HepG2 (cell line): ENCODE measurements at regions not wholly inside any gene's neighbourhood (a gene's known extent, or its start where the extent isn't known, plus 50 kb on each side); places are given as distances from the start of the nearest gene placed in this dataset.

Experiments
- ATAC-seq: fragments of 200-7000 bp; cut with Tn5 transposase; 3 replicates; pipeline ENCODE4 v1.9.1; 2020; ENCODE audit warnings: mild to moderate bottlenecking, moderate library complexity
- BruUV-seq: library from RNA; stranded (reverse); fragments of 400-500 nt; replicated peaks from 2 replicates; lab custom pipeline; 2021; lab: Mats Ljungman, UMichigan
- CTCF ChIA-PET: fragments of 300-600 bp; formaldehyde crosslinking; extraction: SDS; loops from one replicate; lab custom pipeline; 2021; ENCODE audit warnings: low total read pairs, inconsistent platforms, low intra/inter-chr PET ratio; lab: Yijun Ruan, JAX
- POLR2A ChIA-PET: fragments of 350-600 bp; sonication (Branson Sonifier 250); formaldehyde crosslinking; loops from one replicate; lab custom pipeline; 2020; ENCODE audit warnings: antibody characterized with exemption, inconsistent platforms; lab: Yijun Ruan, JAX
- DNase-seq: peaks from one replicate; pipeline ENCODE4 v3.0.0-alpha.2; 2015; ENCODE audit warnings: low spot score
- FAIRE-seq: peaks from 3 replicates; lab custom pipeline; 2011; peaks lifted over from hg19 to GRCh38; lab: Jason Lieb, UNC
- H2AFZ ChIP-seq: one replicate; pipeline ENCODE4 v1.6.1; 2011; ENCODE audit warnings: low read length, inconsistent platforms
- H3K27ac ChIP-seq: fragments of 300-600 bp; 3 replicates; pipeline ENCODE4 v1.8.0; 2011; ENCODE audit warnings: mixed run types, mild to moderate bottlenecking, mixed read lengths, low read length, inconsistent platforms; ENCODE audit not compliant: insufficient read depth; ENCODE audit errors: extremely low read length
- H3K27me3 ChIP-seq, 2 experiments: fragments of 200-600 bp in 1 of 2; 2 replicates in 1 of 2; 3 replicates in 1 of 2; pipeline versions ENCODE4 v1.6.0 to v1.8.0; 2011; ENCODE audit warnings: low read length in 2 of 2, mild to moderate bottlenecking in 2 of 2, moderate library complexity in 2 of 2, inconsistent platforms in 1 of 2; ENCODE audit not compliant: insufficient read depth in 2 of 2, control insufficient read depth in 1 of 2
- H3K36me3 ChIP-seq, 2 experiments: fragments of 200-600 bp in 1 of 2; replicated peaks in 1 of 2; 2 replicates in 1 of 2; 3 replicates in 1 of 2; pipeline versions ENCODE4 v1.5.1 to v1.8.0; 2011; ENCODE audit warnings: low read length in 2 of 2, inconsistent platforms in 1 of 2; ENCODE audit not compliant: insufficient read depth in 2 of 2, control insufficient read depth in 1 of 2
- H3K4me1 ChIP-seq: 2 replicates; pipeline ENCODE4 v1.5.1; 2012; ENCODE audit warnings: low read length, inconsistent platforms; ENCODE audit not compliant: insufficient read depth
- H3K4me2 ChIP-seq: 2 replicates; pipeline ENCODE4 v1.6.0; 2011; ENCODE audit warnings: low read depth, low read length, inconsistent platforms
- H3K4me3 ChIP-seq, 3 experiments: fragments of 200-600 bp in 1 of 3; sonication (generic), shearing (Covaris generic) in 1 of 3; replicated peaks in 1 of 3; 2 replicates each; pipeline ENCODE4 v1.5.1; 2011 to 2016; ENCODE audit warnings: low read length in 3 of 3, inconsistent platforms in 2 of 3, low read depth in 2 of 3, mild to moderate bottlenecking in 2 of 3, control low read depth in 1 of 3, mixed read lengths in 1 of 3; ENCODE audit not compliant: insufficient read depth in 1 of 3
- H3K79me2 ChIP-seq: one replicate; pipeline ENCODE4 v1.6.1; 2011; ENCODE audit warnings: low read length, inconsistent platforms; ENCODE audit not compliant: insufficient read depth
- H3K9ac ChIP-seq: 2 replicates; pipeline ENCODE4 v1.6.0; 2011; ENCODE audit warnings: mild to moderate bottlenecking, low read depth, low read length, inconsistent platforms; ENCODE audit not compliant: insufficient read depth
- H3K9me3 ChIP-seq: 2 replicates; pipeline ENCODE4 v1.5.1; 2012; ENCODE audit warnings: mild to moderate bottlenecking, low read length
- H4K20me1 ChIP-seq: 2 replicates; pipeline ENCODE4 v1.6.0; 2011; ENCODE audit warnings: inconsistent platforms, mild to moderate bottlenecking, low read length, moderate library complexity; ENCODE audit not compliant: insufficient read depth
- MEIS1 ChIP-seq: sonication (generic); formaldehyde crosslinking; IDR thresholded peaks from 2 replicates; pipeline ENCODE4 v1.9.0; 2021; ENCODE audit warnings: mild to moderate bottlenecking, missing genetic modification reagents, moderate library complexity, borderline replicate concordance
- RBAK ChIP-seq: sonication (generic); formaldehyde crosslinking; IDR thresholded peaks from 2 replicates; pipeline ENCODE4 v1.5.1; 2020; ENCODE audit warnings: mild to moderate bottlenecking, missing genetic modification reagents
- SOX6 ChIP-seq, 2 experiments: fragments of 450-650 bp in 1 of 2; sonication (generic) in 1 of 2; formaldehyde crosslinking in 1 of 2; IDR thresholded peaks; 2 replicates each; pipeline versions ENCODE4 v1.4.0 to v1.6.1; 2017 to 2020; ENCODE audit warnings: antibody characterized with exemption in 1 of 2, mild to moderate bottlenecking in 1 of 2, missing genetic modification reagents in 1 of 2
- ZNF17 ChIP-seq: sonication (generic); formaldehyde crosslinking; IDR thresholded peaks from 2 replicates; pipeline ENCODE4 v1.5.0; 2020; ENCODE audit warnings: mild to moderate bottlenecking, missing genetic modification reagents
- ZNF652 ChIP-seq: IDR thresholded peaks from 2 replicates; pipeline ENCODE4 v1.6.1; 2016; ENCODE audit warnings: low read depth, borderline replicate concordance
- WGBS: methylation state at CpG from one replicate; pipeline ENCODE4 v1.1.6; 2017; ENCODE audit warnings: low lambda C conversion rate; 5-methylcytosine and 5-hydroxymethylcytosine counted together
- in situ Hi-C: cut with HindIII; loops from 2 replicates; pipeline ENCODE4 v1.10.0; 2017; ENCODE audit warnings: low pct_unique_long_range_greater_than_20kb; ENCODE audit not compliant: extremely low pct_ligation_motif_present
- intact Hi-C: fragments of 100-400 bp; cut with micrococcal nuclease; formaldehyde crosslinking; loops from one replicate; pipeline ENCODE4 v1.10.0; 2022; ENCODE audit not compliant: unreplicated experiment
- TF ChIP-seq, protein P1 (sequence below): sonication (generic); formaldehyde crosslinking; IDR thresholded peaks from 2 replicates; pipeline ENCODE4 v1.4.0; 2020; ENCODE audit warnings: mild to moderate bottlenecking, missing genetic modification reagents, borderline replicate concordance
- TF ChIP-seq, protein P2 (sequence below): sonication (generic); formaldehyde crosslinking; IDR thresholded peaks from 2 replicates; pipeline ENCODE4 v1.8.1; 2023; ENCODE audit warnings: mild to moderate bottlenecking, missing genetic modification reagents, borderline replicate concordance
- TF ChIP-seq, protein P3 (sequence below): IDR thresholded peaks from 2 replicates; pipeline ENCODE4 v1.6.1; 2016; ENCODE audit warnings: low read depth, missing genetic modification reagents, missing compliant biosample characterization

DNA sequence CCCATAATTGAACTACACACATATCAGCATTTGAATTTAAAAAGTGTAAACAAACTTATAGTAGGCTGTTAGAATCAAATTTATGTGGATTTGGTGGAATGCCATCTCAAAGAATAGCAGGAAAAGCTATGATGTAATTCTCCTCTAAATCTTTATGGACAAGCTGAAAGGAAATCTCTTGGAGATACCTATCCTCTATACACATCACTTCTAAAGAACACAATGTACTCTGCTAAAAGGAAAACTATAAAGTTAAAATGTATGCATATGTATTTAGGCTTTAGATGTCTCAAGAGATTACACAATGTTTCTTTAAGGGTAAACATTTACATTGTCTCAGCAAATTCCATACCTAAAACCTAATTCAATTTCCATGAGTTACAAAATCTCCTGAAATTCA, 323.3 kb downstream of the CRPPA start (continued):
- TF ChIP-seq, protein P1, sequence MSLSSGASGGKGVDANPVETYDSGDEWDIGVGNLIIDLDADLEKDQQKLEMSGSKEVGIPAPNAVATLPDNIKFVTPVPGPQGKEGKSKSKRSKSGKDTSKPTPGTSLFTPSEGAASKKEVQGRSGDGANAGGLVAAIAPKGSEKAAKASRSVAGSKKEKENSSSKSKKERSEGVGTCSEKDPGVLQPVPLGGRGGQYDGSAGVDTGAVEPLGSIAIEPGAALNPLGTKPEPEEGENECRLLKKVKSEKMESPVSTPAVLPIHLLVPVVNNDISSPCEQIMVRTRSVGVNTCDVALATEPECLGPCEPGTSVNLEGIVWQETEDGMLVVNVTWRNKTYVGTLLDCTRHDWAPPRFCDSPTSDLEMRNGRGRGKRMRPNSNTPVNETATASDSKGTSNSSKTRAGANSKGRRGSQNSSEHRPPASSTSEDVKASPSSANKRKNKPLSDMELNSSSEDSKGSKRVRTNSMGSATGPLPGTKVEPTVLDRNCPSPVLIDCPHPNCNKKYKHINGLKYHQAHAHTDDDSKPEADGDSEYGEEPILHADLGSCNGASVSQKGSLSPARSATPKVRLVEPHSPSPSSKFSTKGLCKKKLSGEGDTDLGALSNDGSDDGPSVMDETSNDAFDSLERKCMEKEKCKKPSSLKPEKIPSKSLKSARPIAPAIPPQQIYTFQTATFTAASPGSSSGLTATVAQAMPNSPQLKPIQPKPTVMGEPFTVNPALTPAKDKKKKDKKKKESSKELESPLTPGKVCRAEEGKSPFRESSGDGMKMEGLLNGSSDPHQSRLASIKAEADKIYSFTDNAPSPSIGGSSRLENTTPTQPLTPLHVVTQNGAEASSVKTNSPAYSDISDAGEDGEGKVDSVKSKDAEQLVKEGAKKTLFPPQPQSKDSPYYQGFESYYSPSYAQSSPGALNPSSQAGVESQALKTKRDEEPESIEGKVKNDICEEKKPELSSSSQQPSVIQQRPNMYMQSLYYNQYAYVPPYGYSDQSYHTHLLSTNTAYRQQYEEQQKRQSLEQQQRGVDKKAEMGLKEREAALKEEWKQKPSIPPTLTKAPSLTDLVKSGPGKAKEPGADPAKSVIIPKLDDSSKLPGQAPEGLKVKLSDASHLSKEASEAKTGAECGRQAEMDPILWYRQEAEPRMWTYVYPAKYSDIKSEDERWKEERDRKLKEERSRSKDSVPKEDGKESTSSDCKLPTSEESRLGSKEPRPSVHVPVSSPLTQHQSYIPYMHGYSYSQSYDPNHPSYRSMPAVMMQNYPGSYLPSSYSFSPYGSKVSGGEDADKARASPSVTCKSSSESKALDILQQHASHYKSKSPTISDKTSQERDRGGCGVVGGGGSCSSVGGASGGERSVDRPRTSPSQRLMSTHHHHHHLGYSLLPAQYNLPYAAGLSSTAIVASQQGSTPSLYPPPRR = no peak
- TF ChIP-seq RBAK (no peak), ZNF17 (CRISPR knock-in tag) (no peak)
- TF ChIP-seq, protein P2, sequence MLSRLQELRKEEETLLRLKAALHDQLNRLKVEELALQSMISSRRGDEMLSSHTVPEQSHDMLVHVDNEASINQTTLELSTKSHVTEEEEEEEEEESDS (CRISPR knock-in tag) = no peak

DNA sequence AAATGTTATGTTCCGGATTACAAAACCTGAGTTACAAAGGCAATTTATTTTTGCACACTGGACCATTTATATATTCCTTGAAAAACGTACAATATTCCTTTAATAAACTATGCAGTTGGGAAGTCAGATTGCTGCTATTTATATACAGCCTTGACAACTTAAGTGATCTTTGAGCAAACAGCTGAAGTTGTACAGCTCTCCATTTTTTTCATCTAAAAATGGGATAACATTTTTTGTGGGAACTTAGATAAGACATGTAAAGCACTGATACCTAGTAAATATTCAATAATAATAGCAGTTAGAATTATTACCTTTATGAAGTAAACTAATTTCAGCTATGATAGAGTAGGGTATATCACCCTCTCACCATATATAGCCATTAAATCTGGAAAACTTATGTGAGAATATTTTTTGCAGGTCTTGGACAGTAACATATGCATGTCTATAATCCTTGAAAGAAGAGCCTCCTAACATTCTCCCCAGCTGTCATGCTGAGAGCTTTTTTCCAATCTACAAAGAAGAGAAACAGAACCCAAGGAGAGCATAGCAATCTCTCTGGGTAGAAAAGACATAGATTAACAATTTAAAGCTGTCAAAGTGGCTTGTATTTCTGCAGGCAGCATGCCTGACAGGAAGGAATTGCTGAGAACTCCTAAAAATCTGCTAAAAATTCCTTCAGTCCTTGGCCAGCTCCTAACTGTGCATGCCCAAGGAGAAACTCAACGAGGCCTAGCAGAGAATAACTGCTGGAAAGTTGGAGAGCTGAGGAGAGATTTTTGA, 326.0 kb downstream of the CRPPA start:
- H3K4me3 ChIP-seq = no peak overlapping the region
- WGBS = 14% methylated on average over 3 of the region's 3 CpGs
- no peaks in the 10 kb centered on the region for H3K36me3 ChIP-seq
- no peak for ATAC-seq
- H3K9me3 ChIP-seq = no peaks in the 10 kb centered on the region
- DNase-seq = no peak
- intact Hi-C loops (no loop called here), in situ Hi-C loops (no loop called here)
- BruUV-seq = no TSS peak
- H4K20me1 ChIP-seq = no peaks in the 10 kb centered on the region
- POLR2A ChIA-PET = no interaction called here
- no peaks in the 10 kb centered on the region for H3K79me2 ChIP-seq
- H3K27me3 ChIP-seq = no peaks in the 10 kb centered on the region
- no peak overlapping the region for H2AFZ ChIP-seq
- no peak for FAIRE-seq
- no peak overlapping the region for H3K27ac ChIP-seq
- H3K9ac ChIP-seq = no peak overlapping the region
- CTCF ChIA-PET = no interaction called here
- H3K4me2 ChIP-seq = no peak overlapping the region
- H3K4me1 ChIP-seq = no peaks in the 10 kb centered on the region
- TF ChIP-seq, protein P3, sequence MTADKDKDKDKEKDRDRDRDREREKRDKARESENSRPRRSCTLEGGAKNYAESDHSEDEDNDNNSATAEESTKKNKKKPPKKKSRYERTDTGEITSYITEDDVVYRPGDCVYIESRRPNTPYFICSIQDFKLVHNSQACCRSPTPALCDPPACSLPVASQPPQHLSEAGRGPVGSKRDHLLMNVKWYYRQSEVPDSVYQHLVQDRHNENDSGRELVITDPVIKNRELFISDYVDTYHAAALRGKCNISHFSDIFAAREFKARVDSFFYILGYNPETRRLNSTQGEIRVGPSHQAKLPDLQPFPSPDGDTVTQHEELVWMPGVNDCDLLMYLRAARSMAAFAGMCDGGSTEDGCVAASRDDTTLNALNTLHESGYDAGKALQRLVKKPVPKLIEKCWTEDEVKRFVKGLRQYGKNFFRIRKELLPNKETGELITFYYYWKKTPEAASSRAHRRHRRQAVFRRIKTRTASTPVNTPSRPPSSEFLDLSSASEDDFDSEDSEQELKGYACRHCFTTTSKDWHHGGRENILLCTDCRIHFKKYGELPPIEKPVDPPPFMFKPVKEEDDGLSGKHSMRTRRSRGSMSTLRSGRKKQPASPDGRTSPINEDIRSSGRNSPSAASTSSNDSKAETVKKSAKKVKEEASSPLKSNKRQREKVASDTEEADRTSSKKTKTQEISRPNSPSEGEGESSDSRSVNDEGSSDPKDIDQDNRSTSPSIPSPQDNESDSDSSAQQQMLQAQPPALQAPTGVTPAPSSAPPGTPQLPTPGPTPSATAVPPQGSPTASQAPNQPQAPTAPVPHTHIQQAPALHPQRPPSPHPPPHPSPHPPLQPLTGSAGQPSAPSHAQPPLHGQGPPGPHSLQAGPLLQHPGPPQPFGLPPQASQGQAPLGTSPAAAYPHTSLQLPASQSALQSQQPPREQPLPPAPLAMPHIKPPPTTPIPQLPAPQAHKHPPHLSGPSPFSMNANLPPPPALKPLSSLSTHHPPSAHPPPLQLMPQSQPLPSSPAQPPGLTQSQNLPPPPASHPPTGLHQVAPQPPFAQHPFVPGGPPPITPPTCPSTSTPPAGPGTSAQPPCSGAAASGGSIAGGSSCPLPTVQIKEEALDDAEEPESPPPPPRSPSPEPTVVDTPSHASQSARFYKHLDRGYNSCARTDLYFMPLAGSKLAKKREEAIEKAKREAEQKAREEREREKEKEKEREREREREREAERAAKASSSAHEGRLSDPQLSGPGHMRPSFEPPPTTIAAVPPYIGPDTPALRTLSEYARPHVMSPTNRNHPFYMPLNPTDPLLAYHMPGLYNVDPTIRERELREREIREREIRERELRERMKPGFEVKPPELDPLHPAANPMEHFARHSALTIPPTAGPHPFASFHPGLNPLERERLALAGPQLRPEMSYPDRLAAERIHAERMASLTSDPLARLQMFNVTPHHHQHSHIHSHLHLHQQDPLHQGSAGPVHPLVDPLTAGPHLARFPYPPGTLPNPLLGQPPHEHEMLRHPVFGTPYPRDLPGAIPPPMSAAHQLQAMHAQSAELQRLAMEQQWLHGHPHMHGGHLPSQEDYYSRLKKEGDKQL = no peak
- no peak for TF ChIP-seq MEIS1
- no peak for TF ChIP-seq ZNF652 (CRISPR knock-in tag)
- TF ChIP-seq SOX6 (IDR thresholded peaks at IDR 0.05) = no peak
- no peak for TF ChIP-seq SOX6 (CRISPR knock-in tag; IDR thresholded peaks at IDR 0.05)
- TF ChIP-seq, all 625 proteins: peak for 0
